Hepatic stellate cell (primary cell): ENCODE measurements at regions not wholly inside any gene's neighbourhood (a gene's known extent, or its start where the extent isn't known, plus 50 kb on each side); places are given as distances from the start of the nearest gene placed in this dataset.
"Not testable (repeated sequence)": the region's sequence is repeated elsewhere in the genome, so short reads cannot be mapped to it uniquely, and the experiment has no call there.

ENCODE experiments used
- DNase-seq: peaks from one replicate; pipeline ENCODE4 v3.0.0; 2011; ENCODE audit warnings: low spot score

GRCh38 chr14:88064841-88065240 lies 59.9 kb downstream of the GPR65 start:
- no peak for DNase-seq

- DNase-seq, result no peak
Observed at GRCh38 chr14:88069677-88070076, 64.7 kb downstream of the GPR65 start.

GRCh38 chr14:88075269-88075981 lies 70.5 kb downstream of the GPR65 start:
- DNase-seq, result no peak

- DNase-seq, result no peak
Observed at GRCh38 chr14:88078525-88078924, 73.6 kb downstream of the GPR65 start.

- no peak for DNase-seq
Observed at GRCh38 chr14:88079624-88080023, 74.7 kb downstream of the GPR65 start.

GRCh38 chr14:88085736-88086135 lies 80.8 kb downstream of the GPR65 start:
- no peak for DNase-seq

- DNase-seq, result no peak
Observed at GRCh38 chr14:88089445-88089844, 84.5 kb downstream of the GPR65 start.

- DNase-seq, result no peak
Observed at GRCh38 chr14:88092529-88092928, 87.6 kb downstream of the GPR65 start.

GRCh38 chr14:88095791-88096190 lies 90.9 kb downstream of the GPR65 start:
- DNase-seq, result no peak

- no peak for DNase-seq
Observed at GRCh38 chr14:88098163-88098562, 93.2 kb downstream of the GPR65 start.

- no peak for DNase-seq
Observed at GRCh38 chr14:88104710-88105109, 99.8 kb downstream of the GPR65 start.

- DNase-seq, result no peak
Observed at GRCh38 chr14:88106377-88106776, 101.4 kb downstream of the GPR65 start.

- not testable (repeated sequence) for DNase-seq
Observed at GRCh38 chr14:88127669-88128068, 122.7 kb downstream of the GPR65 start.

GRCh38 chr14:88128816-88129215 lies 123.9 kb downstream of the GPR65 start:
- DNase-seq, result no peak

- DNase-seq, result peak; percentile 44
Observed at GRCh38 chr14:88129306-88130056, 124.5 kb downstream of the GPR65 start.

GRCh38 chr14:88130057-88130432 lies 125.1 kb downstream of the GPR65 start:
- no peak for DNase-seq
